ENCODE measurements at regions not wholly inside any gene's neighbourhood (a gene's known extent, or its start where the extent isn't known, plus 50 kb on each side); places are given as distances from the start of the nearest gene placed in this dataset.

DNA sequence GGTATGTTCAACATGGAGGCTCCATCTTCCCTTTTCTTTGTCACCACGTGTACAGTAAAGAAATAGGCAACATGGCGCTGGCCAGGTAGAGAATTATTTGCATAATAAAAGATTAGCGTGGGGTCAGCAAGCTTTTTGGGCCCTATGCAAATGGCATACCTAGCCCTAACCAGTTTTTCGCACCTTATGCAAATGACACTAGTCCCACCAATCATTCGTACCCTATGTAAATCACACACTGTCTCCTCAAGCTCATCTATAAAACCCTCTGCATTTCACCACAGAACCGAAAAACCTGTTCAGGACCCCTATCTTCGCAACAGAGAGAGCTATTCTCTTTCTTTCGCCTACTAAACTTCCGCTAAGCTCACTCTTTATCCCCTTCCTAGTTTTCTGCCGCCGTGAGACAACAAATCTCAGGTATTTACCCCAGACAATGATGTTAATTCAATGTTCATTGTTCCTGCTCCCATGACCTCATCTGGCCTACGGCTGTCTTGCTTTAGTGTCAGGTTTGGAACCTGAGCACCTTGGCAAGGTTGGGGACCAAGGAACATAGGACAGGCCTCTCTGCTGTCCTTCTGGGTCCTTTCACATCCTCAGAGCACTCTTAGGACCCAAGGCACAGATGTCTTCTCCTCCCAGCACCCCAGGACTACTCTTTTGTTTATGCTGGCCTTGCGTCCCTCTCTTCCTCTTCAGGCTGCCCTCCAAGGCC lies 180.7 kb upstream of the RAI14 start:
- TF ChIP-seq, protein P1, sequence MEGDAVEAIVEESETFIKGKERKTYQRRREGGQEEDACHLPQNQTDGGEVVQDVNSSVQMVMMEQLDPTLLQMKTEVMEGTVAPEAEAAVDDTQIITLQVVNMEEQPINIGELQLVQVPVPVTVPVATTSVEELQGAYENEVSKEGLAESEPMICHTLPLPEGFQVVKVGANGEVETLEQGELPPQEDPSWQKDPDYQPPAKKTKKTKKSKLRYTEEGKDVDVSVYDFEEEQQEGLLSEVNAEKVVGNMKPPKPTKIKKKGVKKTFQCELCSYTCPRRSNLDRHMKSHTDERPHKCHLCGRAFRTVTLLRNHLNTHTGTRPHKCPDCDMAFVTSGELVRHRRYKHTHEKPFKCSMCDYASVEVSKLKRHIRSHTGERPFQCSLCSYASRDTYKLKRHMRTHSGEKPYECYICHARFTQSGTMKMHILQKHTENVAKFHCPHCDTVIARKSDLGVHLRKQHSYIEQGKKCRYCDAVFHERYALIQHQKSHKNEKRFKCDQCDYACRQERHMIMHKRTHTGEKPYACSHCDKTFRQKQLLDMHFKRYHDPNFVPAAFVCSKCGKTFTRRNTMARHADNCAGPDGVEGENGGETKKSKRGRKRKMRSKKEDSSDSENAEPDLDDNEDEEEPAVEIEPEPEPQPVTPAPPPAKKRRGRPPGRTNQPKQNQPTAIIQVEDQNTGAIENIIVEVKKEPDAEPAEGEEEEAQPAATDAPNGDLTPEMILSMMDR (conservative IDR thresholded peaks at IDR 0.05): no peak
- peak overlapping the region; percentile 13; the same call in 1 of the 2 replicates for H3K27ac ChIP-seq

DNA sequence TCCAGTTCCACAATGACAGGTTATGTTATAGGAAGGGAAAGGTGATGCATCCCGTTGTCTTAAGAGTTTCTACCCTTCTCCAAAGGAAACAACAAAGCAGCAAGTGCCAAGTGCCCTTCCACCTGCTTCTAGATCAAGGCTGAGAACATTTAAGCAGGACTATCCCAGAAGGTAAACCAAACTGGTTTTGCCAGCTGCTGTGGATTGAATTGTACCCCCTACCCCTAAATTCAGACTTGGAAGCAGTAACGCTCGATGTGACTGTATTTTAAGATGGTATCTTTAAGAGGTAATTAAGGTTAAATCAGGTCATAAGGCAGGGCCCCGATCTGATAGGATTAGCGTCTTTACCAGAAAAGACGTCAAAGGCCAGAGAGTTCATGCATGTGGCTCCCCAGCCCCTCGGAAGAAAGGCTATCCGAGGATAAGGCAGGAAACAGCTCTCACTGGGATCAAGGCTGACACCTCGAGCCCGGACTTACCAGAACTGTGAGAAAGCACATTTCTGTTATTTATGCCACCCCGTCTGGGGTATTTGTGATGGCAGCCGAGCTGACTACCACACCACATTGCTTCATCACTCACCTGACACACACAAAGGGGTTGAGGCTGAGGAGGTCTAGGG lies 179.1 kb upstream of the RAI14 start:
- TF ChIP-seq, protein P1 (conservative IDR thresholded peaks at IDR 0.05): no peak
- H3K27ac ChIP-seq: no peak overlapping the region

DNA sequence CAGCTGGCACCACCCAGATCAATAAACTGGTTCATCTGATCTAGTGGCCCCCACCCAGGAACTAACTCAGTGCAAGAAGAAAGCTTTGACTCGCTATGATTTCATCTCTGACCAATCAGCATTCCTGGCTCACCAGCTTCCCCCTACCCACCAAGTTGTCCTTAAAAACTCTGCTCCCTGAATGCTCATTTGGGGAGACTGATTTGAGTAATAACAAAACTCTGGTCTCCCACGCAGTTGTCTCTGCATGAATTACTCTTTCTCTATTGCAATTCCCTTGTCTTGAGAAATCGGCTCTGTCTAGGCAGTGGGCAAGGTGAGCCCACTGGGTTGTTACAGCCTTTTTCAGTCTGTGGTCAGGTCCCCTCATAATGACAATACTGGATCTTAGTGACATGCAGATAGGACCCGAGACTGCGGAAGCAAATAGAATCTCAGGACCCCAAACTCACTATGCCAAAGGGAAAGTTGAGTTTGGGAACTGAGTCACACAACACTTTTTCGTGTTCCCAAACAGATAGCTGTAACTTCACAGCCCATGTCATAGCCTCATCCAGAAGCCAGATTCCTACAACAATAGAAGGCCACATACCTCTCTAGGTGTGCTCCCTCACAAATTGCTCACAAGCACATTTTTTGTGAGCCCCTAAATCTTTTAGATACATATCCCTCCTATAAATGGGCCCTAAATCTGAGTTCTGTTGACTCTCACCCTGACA lies 175.2 kb upstream of the RAI14 start:
- TF ChIP-seq, protein P1 (conservative IDR thresholded peaks at IDR 0.05): no peak
- H3K27ac ChIP-seq: peak overlapping the region; percentile 73; the same call in 1 of the 2 replicates

DNA sequence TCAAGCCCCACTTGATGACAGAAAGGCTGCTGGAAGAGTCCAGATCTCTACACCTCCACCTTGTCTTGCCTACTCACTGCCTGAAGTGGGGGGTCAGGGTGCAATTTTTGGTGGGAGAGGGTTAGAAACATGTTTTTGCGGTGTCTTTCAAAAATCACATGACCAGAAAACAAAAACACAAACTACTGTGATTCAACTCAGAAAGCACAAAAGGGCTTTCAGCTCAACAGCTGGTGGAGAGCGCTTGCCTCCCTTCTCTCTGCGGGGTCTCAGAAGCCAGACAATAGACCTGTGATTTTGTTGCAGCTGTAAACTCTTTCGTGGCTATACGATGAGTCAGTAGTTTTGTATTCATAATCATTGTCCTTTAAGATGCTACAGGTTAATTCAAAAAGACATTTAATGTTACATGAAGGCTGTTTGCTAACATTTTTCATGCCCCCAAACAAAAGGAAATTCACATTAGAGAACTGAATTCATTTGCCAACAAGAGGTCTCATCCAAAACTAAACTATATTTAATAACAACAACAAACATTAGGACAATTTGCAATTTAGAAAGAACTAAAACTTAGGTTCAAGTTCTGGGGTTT lies 172.6 kb upstream of the RAI14 start:
- H3K27ac ChIP-seq: peak overlapping the region; percentile 95; the same call in 1 of the 2 replicates
- TF ChIP-seq, protein P1 (conservative IDR thresholded peaks at IDR 0.05): no peak

DNA sequence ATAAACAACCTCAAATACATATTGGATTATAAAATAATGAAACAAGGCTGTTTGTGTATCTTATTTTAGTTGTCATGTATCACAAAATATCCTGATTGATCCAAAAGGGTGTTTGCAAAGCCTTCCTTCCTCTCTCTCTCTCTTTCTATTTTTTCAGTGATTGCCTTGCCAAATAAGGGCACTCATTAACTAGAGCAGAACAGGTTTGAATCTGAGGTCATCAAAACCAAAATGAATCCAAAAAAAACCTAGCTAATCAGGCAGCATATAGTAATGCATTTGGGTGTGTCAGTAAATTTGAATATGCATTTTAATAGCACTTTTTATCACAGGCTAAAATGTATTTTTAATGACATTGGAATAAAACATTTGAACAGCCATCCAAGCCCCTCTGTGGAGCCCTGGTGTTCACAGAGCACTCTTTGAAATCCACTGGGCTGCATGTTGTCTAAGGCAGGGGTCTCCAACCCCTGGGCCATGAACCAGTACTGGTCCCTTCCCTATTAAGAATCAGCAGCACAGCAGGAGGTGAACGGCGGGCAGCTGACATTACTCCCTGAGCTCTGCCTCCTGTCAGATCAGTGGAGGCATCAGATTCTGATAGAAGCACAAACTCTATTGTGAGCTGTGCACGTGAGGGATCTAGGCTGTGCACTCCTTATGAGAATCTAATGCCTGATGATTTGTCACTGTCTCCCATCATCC lies 171.8 kb upstream of the RAI14 start:
- peak overlapping the region; percentile 95 for H3K27ac ChIP-seq

DNA sequence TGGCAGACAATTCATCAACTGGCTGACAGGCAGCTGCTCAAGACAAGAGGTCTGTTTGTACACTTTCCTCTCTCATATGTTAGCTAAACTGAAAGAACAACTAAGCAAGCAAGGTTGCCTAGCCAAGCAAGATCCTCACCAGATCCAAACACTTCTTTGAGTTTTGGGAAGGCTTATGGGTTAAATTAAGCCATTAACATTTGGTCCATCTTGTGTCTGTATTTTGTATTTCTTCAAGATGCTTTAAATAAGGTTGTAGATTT lies 170.4 kb upstream of the RAI14 start:
- TF ChIP-seq, protein P1 (conservative IDR thresholded peaks at IDR 0.05): no peak
- peak overlapping the region; percentile 95 for H3K27ac ChIP-seq

More for the DNA sequence above, 171.8 kb upstream of the RAI14 start:
- TF ChIP-seq, protein P1 (conservative IDR thresholded peaks at IDR 0.05): no peak

All from VCaP (cell line).